Esophagus squamous epithelium (tissue), 5 donors: ENCODE measurements at regions not wholly inside any gene's neighbourhood (a gene's known extent, or its start where the extent isn't known, plus 50 kb on each side); places are given as distances from the start of the nearest gene placed in this dataset.

Experiments used
- DNase-seq: peaks from one replicate; lab custom pipeline; 2025; lab: John Stamatoyannopoulos, UW
- H3K27ac ChIP-seq, 4 donors: fragments of 200-600 bp; sonication (generic); one replicate each; pipeline ENCODE4 v1.5.1; 2016 to 2019; ENCODE audit warnings: mild to moderate bottlenecking in 1 of 4
- H3K27me3 ChIP-seq, 4 donors: fragments of 200-600 bp; sonication (generic); 1 replicate in 3 of 4; 2 replicates in 1 of 4; pipeline versions ENCODE4 v1.5.1 to v1.6.0; 2017 to 2021; ENCODE audit warnings: antibody characterized with exemption in 1 of 4
- H3K36me3 ChIP-seq, 3 donors: fragments of 200-600 bp; sonication (generic); one replicate each; pipeline ENCODE4 v1.5.1; 2016 to 2019
- H3K4me1 ChIP-seq, 3 donors: fragments of 200-600 bp; sonication (generic); one replicate each; pipeline ENCODE4 v1.5.1; 2017 to 2019
- H3K4me3 ChIP-seq, 4 donors: fragments of 200-600 bp; sonication (generic); 1 replicate in 3 of 4; 2 replicates in 1 of 4; pipeline ENCODE4 v1.5.1; 2016 to 2019; ENCODE audit warnings: mild to moderate bottlenecking in 2 of 4, moderate library complexity in 1 of 4
- H3K9me3 ChIP-seq, 3 donors: fragments of 200-600 bp; sonication (generic); one replicate each; pipeline ENCODE4 v1.5.1; 2016 to 2019
- CTCF ChIP-seq, 6 experiments: fragments of 450-650 bp in 4 of 6; fragments of 200-600 bp in 2 of 6; sonication (generic) in 2 of 6; IDR thresholded peaks; one replicate each; pipeline ENCODE4 v1.5.1; 2016 to 2019; ENCODE audit warnings: antibody characterized with exemption in 6 of 6, mild to moderate bottlenecking in 4 of 6, moderate library complexity in 4 of 6
- POLR2A ChIP-seq, 4 donors: fragments of 450-650 bp; IDR thresholded peaks; one replicate each; pipeline ENCODE4 v1.6.1; 2017; ENCODE audit warnings: antibody characterized with exemption in 4 of 4, mild to moderate bottlenecking in 4 of 4, moderate library complexity in 3 of 4
- WGBS, 2 donors: methylation state at CpG; one replicate each; pipeline ENCODE4 v1.1.5; 2018; 5-methylcytosine and 5-hydroxymethylcytosine counted together
- intact Hi-C: fragments of 100-400 bp; cut with DNase I; formaldehyde crosslinking; loops from one replicate; pipeline ENCODE4 v1.15.0; 2022
- donor health status: DM: yes; HTN: yes; CAD: no.

GRCh38 chr12:98151105-98151590 lies 364.2 kb upstream of the TMPO start:
- intact Hi-C loops = no loop called here
- DNase-seq = no peak
- Histone ChIP-seq H3K9me3 (no peaks in the 10 kb centered on the region), H3K4me1 (no peaks in the 10 kb centered on the region), H3K4me3 (no peak overlapping the region), H3K36me3 (no peaks in the 10 kb centered on the region), H3K27ac (no peak overlapping the region), H3K27me3 (no peaks in the 10 kb centered on the region)
- TF ChIP-seq CTCF (IDR thresholded peaks at IDR 0.05) = no peak
- no peak for TF ChIP-seq POLR2A (IDR thresholded peaks at IDR 0.05)
- WGBS, 2 donors = 71 to 78% methylated on average over 4 of the region's 4 CpGs

GRCh38 chr12:98151984-98152383 lies 363.4 kb upstream of the TMPO start:
- Histone ChIP-seq H3K27ac (no peak overlapping the region), H3K4me3 (no peak overlapping the region), H3K36me3 (no peaks in the 10 kb centered on the region), H3K9me3 (no peaks in the 10 kb centered on the region), H3K4me1 (no peaks in the 10 kb centered on the region), H3K27me3 (no peaks in the 10 kb centered on the region)
- TF ChIP-seq POLR2A (IDR thresholded peaks at IDR 0.05) = no peak
- TF ChIP-seq CTCF (IDR thresholded peaks at IDR 0.05) = no peak
- no peak for DNase-seq
- 53 to 86% methylated on average over 1 of the region's 1 CpG for WGBS, 2 donors
- intact Hi-C loops = no loop called here

- Histone ChIP-seq H3K27me3 (no peaks in the 10 kb centered on the region), H3K36me3 (no peaks in the 10 kb centered on the region), H3K4me3 (no peak overlapping the region), H3K27ac (no peak overlapping the region), H3K4me1 (no peaks in the 10 kb centered on the region), H3K9me3 (no peaks in the 10 kb centered on the region)
- 24 to 31% methylated on average over 4 of the region's 4 CpGs for whole genome bisulfite sequencing, 2 donors
- TF ChIP-seq CTCF (IDR thresholded peaks at IDR 0.05) (peak in 3 of 6 experiments; percentile 18 to 27 (median 26)), POLR2A (IDR thresholded peaks at IDR 0.05) (no peak)
- intact Hi-C loops = no loop called here
- no peak for DNase-seq
Measured at GRCh38 chr12:98154850-98155249, 360.5 kb upstream of the TMPO start.

- H3K9me3 ChIP-seq = no peaks in the 10 kb centered on the region
- H3K27ac ChIP-seq = no peak overlapping the region
- H3K4me1 ChIP-seq = no peaks in the 10 kb centered on the region
- no peak for TF ChIP-seq CTCF (IDR thresholded peaks at IDR 0.05)
- no peak for TF ChIP-seq POLR2A (IDR thresholded peaks at IDR 0.05)
- intact Hi-C loops = no loop called here
- DNase-seq = no peak
- H3K27me3 ChIP-seq = no peaks in the 10 kb centered on the region
- no peak overlapping the region for H3K4me3 ChIP-seq
- H3K36me3 ChIP-seq = no peaks in the 10 kb centered on the region
- 78 to 85% methylated on average over 2 of the region's 2 CpGs for WGBS, 2 donors
Measured at GRCh38 chr12:98156697-98157096, 358.7 kb upstream of the TMPO start.

GRCh38 chr12:98162906-98163678 lies 352.3 kb upstream of the TMPO start:
- Histone ChIP-seq H3K27ac (no peak overlapping the region), H3K36me3 (no peaks in the 10 kb centered on the region), H3K9me3 (no peaks in the 10 kb centered on the region), H3K4me1 (no peaks in the 10 kb centered on the region), H3K27me3 (no peaks in the 10 kb centered on the region), H3K4me3 (no peak overlapping the region)
- 64 to 68% methylated on average over 5 of the region's 5 CpGs for WGBS, 2 donors
- TF ChIP-seq CTCF (IDR thresholded peaks at IDR 0.05) (no peak), POLR2A (IDR thresholded peaks at IDR 0.05) (no peak)
- DNase-seq = no peak
- intact Hi-C loops = no loop called here
